ENCODE measurements at regions not wholly inside any gene's neighbourhood (a gene's known extent, or its start where the extent isn't known, plus 50 kb on each side); places are given as distances from the start of the nearest gene placed in this dataset.
A peak's percentile ranks its signal among the peaks of the same experiment; 100 is the strongest.

GRCh38 chr1:59045137-59045536, 251.8 kb upstream of the FGGY start:
- ATAC-seq (no peak), DNase-seq (ENCODE audit: low spot score) (no peak)

GRCh38 chr1:59045636-59046035, 251.3 kb upstream of the FGGY start:
- no peak for DNase-seq (ENCODE audit: low spot score)

GRCh38 chr1:59046134-59046533, 250.8 kb upstream of the FGGY start:
- no peak for ATAC-seq
- DNase-seq (ENCODE audit: low spot score), result no peak

More at GRCh38 chr1:59045636-59046035, 251.3 kb upstream of the FGGY start:
- no peak for ATAC-seq

- ATAC-seq (no peak), DNase-seq (ENCODE audit: low spot score) (no peak)
Measured at GRCh38 chr1:59046730-59047157, 250.2 kb upstream of the FGGY start.

GRCh38 chr1:59051007-59051406, 245.9 kb upstream of the FGGY start:
- ATAC-seq (no peak), DNase-seq (ENCODE audit: low spot score) (no peak)

GRCh38 chr1:59052166-59052590, 244.7 kb upstream of the FGGY start:
- ATAC-seq (peak; percentile 87), DNase-seq (ENCODE audit: low spot score) (peak; percentile 70)

GRCh38 chr1:59054172-59054571, 242.7 kb upstream of the FGGY start:
- DNase-seq (ENCODE audit: low spot score) (no peak), ATAC-seq (no peak)

GRCh38 chr1:59055908-59056719, 240.8 kb upstream of the FGGY start:
- DNase-seq (ENCODE audit: low spot score) (no peak), ATAC-seq (no peak)

GRCh38 chr1:59057211-59057694, 239.6 kb upstream of the FGGY start:
- ATAC-seq (peak; percentile 89), DNase-seq (ENCODE audit: low spot score) (peak; percentile 74)

- DNase-seq (ENCODE audit: low spot score), result no peak
- ATAC-seq, result no peak
Measured at GRCh38 chr1:59057796-59058195, 239.1 kb upstream of the FGGY start.

- ATAC-seq (no peak), DNase-seq (ENCODE audit: low spot score) (no peak)
Measured at GRCh38 chr1:59058665-59059439, 238.0 kb upstream of the FGGY start.

- DNase-seq (ENCODE audit: low spot score) (no peak), ATAC-seq (peak; percentile 57)
Measured at GRCh38 chr1:59061876-59062275, 235.0 kb upstream of the FGGY start.

- no peak for ATAC-seq
- no peak for DNase-seq (ENCODE audit: low spot score)
Measured at GRCh38 chr1:59062743-59063142, 234.2 kb upstream of the FGGY start.

- ATAC-seq, result no peak
- no peak for DNase-seq (ENCODE audit: low spot score)
Measured at GRCh38 chr1:59063501-59063900, 233.4 kb upstream of the FGGY start.

- ATAC-seq (no peak), DNase-seq (ENCODE audit: low spot score) (no peak)
Measured at GRCh38 chr1:59064592-59064991, 232.3 kb upstream of the FGGY start.

- DNase-seq (ENCODE audit: low spot score), result no peak
- no peak for ATAC-seq
Measured at GRCh38 chr1:59066236-59066635, 230.7 kb upstream of the FGGY start.

GRCh38 chr1:59070610-59071009, 226.3 kb upstream of the FGGY start:
- DNase-seq (ENCODE audit: low spot score), result no peak
- ATAC-seq, result no peak

GRCh38 chr1:59071289-59071688, 225.6 kb upstream of the FGGY start:
- DNase-seq (ENCODE audit: low spot score) (no peak), ATAC-seq (no peak)

- DNase-seq (ENCODE audit: low spot score) (no peak), ATAC-seq (no peak)
Measured at GRCh38 chr1:59071876-59072582, 224.9 kb upstream of the FGGY start.

GRCh38 chr1:59072583-59072947, 224.3 kb upstream of the FGGY start:
- DNase-seq (ENCODE audit: low spot score) (no peak), ATAC-seq (no peak)

GRCh38 chr1:59074598-59074997, 222.3 kb upstream of the FGGY start:
- DNase-seq (ENCODE audit: low spot score), result no peak
- ATAC-seq, result no peak

Data from left lobe of liver (tissue), 2 donors.